Activated naive CD8-positive, alpha-beta T cell treated with anti-CD3 and anti-CD28 coated beads, Interleukin-2, amount 50 U/mL, for 24 hours (primary cell): ENCODE measurements at regions not wholly inside any gene's neighbourhood (a gene's known extent, or its start where the extent isn't known, plus 50 kb on each side); places are given as distances from the start of the nearest gene placed in this dataset.

Experiments
- ATAC-seq: fragments of 150-1000 bp; cut with Tn5 transposase; one replicate; pipeline ENCODE4 v1.10.0; 2021
- DNase-seq: peaks from one replicate; pipeline ENCODE4 v3.0.0; 2021
- H3K27ac Mint-ChIP-seq: one replicate; pipeline ENCODE4 v1.8.0; 2021; ENCODE audit warnings: mild to moderate bottlenecking, mixed read lengths
- H3K27me3 Mint-ChIP-seq: one replicate; pipeline ENCODE4 v1.8.0; 2021; ENCODE audit warnings: mixed read lengths
- H3K36me3 Mint-ChIP-seq: one replicate; pipeline ENCODE4 v1.8.0; 2021; ENCODE audit warnings: low read depth, mixed read lengths
- H3K4me1 Mint-ChIP-seq: one replicate; pipeline ENCODE4 v1.8.0; 2021; ENCODE audit warnings: mixed read lengths
- H3K4me3 Mint-ChIP-seq: one replicate; pipeline ENCODE4 v1.8.0; 2021; ENCODE audit warnings: mild to moderate bottlenecking, moderate library complexity, mixed read lengths
- H3K9me3 Mint-ChIP-seq: one replicate; pipeline ENCODE4 v1.8.0; 2021; ENCODE audit warnings: mixed read lengths

DNA sequence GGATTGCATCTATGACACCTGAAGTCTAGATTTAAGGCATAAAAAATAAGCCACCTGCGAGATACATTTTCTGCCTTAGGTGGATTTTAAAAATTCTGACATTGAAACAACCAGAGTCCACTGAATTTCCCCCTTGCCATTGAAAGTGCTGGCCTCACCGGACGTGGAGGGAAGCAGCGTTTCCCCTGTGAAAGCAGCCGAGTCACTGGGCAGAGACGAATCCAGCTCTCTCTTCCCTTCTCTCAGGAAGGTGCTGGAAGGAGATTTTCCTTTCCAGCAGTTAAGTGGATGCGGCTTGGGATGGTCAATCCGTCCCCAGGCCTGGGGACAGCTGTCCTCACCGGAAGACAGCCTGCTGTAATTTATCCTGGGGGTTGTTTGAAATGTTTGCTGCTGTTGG lies 270.9 kb upstream of the FOXF1 start:
- H3K9me3 Mint-ChIP-seq: no peaks in the 10 kb centered on the region
- no peak overlapping the region for H3K4me3 Mint-ChIP-seq
- ATAC-seq (no peak), DNase-seq (no peak)
- H3K36me3 Mint-ChIP-seq: no peaks in the 10 kb centered on the region
- H3K4me1 Mint-ChIP-seq: no peaks in the 10 kb centered on the region
- H3K27me3 Mint-ChIP-seq: peaks cover 28% of the 10 kb centered on the region
- H3K27ac Mint-ChIP-seq: no peak overlapping the region

DNA sequence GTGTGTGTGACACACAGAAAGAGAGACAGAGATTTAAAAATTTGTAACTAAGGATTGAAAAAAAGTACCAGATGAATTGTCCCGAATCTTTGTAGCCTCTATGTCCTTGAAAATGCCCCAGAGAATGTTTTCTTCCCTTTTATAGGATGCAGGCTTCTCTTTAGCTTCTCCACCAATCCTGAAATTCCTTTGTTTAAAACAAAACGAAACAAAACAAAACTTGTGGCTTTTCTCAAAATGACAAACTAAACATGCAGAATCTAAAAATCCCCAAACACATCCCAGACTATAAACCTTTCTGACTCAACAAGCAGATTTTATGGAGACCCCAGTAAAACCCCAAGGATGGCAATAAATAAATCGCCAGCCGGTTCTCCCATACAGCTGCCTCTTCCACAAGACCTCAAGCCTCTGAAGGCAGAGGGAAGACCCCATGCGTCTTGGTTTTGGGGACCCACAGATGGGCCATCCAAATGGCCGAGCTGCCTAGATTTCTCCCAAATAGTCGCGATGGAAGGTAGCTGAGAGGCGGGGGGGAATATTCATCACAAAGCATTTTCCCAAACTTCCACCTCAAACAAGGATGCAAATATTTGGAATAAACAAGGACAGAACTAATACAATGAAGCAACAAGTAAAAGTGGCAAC lies 269.5 kb upstream of the FOXF1 start:
- Mint-ChIP-seq H3K27ac (no peak overlapping the region), H3K36me3 (no peaks in the 10 kb centered on the region), H3K27me3 (peaks cover 28% of the 10 kb centered on the region), H3K4me1 (no peaks in the 10 kb centered on the region), H3K4me3 (no peak overlapping the region), H3K9me3 (no peaks in the 10 kb centered on the region)
- no peak for DNase-seq
- no peak for ATAC-seq

DNA sequence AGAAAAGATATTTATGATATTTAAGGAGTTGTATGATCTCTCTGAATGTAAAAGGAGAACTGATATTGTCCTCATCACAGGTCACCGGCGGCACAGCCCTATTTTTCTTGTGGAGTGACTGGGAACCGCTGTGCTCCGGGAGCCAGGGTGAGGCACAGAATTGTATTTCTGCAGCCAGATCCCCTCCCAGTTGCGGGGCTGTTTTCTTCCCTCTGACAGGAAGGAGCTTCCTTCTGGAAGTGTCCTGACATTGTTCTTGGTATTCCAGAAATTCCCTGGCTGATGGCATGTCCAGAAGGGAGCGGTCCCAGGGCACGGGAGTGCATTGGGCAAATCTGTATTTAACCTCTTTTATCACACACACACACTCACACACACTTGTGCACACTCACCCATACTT lies 268.6 kb upstream of the FOXF1 start:
- Mint-ChIP-seq H3K4me1 (no peaks in the 10 kb centered on the region), H3K9me3 (no peaks in the 10 kb centered on the region), H3K4me3 (no peak overlapping the region), H3K27me3 (peaks cover 28% of the 10 kb centered on the region), H3K27ac (no peak overlapping the region), H3K36me3 (no peaks in the 10 kb centered on the region)
- DNase-seq: no peak
- no peak for ATAC-seq

DNA sequence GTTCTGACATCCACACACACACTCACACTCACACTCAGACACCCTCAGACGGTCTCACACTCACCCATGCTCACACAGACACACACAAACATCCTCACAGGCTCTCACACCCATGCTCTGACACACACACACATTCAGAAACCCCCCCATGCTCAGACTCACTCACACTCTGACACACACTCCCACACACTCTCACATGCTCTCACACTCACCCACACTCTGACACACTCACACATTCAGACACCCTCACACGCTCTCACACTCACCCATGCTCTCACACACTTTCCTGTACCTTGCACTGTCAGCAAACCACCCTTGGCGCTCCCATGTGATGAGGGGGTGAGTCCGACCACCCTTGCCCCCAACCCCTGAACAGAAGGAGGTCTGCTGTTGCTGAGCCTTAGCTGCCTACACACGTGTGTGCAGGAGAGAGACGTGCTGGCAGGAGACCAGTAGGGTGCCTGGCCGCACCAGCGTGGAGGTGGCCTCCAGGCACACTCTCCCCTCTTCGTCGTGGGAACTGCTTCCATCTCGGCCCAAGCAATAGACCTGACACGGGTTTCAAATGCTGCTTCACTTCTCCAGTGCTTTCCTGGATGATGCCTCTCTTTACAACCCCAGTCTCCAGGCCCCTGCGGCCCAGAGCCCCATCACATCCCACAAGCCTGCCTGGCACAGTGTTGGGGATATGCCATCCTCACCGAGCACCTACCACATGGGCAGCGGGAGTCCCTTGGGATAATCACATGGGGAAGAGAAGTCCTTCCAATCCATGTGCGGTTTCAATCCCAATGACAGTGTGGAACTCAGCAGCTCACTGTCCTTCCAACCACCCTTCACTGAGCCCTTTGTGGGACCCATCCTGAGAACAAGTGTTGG lies 267.8 kb upstream of the FOXF1 start:
- Mint-ChIP-seq H3K36me3 (no peaks in the 10 kb centered on the region), H3K27ac (no peak overlapping the region), H3K27me3 (peaks cover 28% of the 10 kb centered on the region), H3K4me1 (no peaks in the 10 kb centered on the region), H3K4me3 (no peak overlapping the region), H3K9me3 (no peaks in the 10 kb centered on the region)
- ATAC-seq: no peak
- DNase-seq: no peak

GRCh38 chr16:86243123-86243473 lies 267.2 kb upstream of the FOXF1 start:
- no peaks in the 10 kb centered on the region for H3K4me1 Mint-ChIP-seq

GRCh38 chr16:86243571-86244154 lies 266.7 kb upstream of the FOXF1 start:
- H3K27ac Mint-ChIP-seq: no peak overlapping the region
- no peaks in the 10 kb centered on the region for H3K4me1 Mint-ChIP-seq
- DNase-seq: no peak
- no peak for ATAC-seq
- H3K4me3 Mint-ChIP-seq: no peak overlapping the region
- no peaks in the 10 kb centered on the region for H3K36me3 Mint-ChIP-seq
- H3K27me3 Mint-ChIP-seq: peaks cover 28% of the 10 kb centered on the region
- no peaks in the 10 kb centered on the region for H3K9me3 Mint-ChIP-seq

More at GRCh38 chr16:86243123-86243473, 267.2 kb upstream of the FOXF1 start:
- Mint-ChIP-seq H3K27me3 (peaks cover 28% of the 10 kb centered on the region), H3K27ac (no peak overlapping the region), H3K4me3 (no peak overlapping the region), H3K36me3 (no peaks in the 10 kb centered on the region), H3K9me3 (no peaks in the 10 kb centered on the region)
- DNase-seq (no peak), ATAC-seq (no peak)

DNA sequence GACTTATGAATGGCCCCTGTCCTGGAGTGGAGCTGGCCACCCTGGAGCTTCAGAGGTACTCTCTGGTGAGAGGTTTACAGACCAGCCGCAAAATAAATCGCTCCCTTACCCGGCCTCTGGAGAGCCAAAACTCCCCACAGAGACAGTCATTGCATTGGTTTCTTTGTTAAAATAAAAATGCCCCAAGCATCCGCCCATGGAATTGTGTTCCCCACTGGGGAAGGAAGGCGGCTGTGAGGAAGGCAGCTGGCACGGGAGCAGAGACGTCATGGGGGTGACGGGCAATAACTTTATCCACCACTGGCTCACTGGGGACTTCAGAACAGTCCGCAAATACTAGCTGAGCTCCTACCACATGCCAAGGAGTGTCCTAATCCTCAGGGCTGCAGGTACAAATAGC lies 266.2 kb upstream of the FOXF1 start:
- H3K9me3 Mint-ChIP-seq: no peaks in the 10 kb centered on the region
- H3K36me3 Mint-ChIP-seq: no peaks in the 10 kb centered on the region
- ATAC-seq (no peak), DNase-seq (no peak)
- no peaks in the 10 kb centered on the region for H3K4me1 Mint-ChIP-seq
- no peak overlapping the region for H3K4me3 Mint-ChIP-seq
- peaks cover 28% of the 10 kb centered on the region for H3K27me3 Mint-ChIP-seq
- H3K27ac Mint-ChIP-seq: no peak overlapping the region

- no peak overlapping the region for H3K4me3 Mint-ChIP-seq
- no peak for ATAC-seq
These were observed 265.4 kb upstream of the FOXF1 start for GRCh38 chr16:86244936-86245335.

DNA sequence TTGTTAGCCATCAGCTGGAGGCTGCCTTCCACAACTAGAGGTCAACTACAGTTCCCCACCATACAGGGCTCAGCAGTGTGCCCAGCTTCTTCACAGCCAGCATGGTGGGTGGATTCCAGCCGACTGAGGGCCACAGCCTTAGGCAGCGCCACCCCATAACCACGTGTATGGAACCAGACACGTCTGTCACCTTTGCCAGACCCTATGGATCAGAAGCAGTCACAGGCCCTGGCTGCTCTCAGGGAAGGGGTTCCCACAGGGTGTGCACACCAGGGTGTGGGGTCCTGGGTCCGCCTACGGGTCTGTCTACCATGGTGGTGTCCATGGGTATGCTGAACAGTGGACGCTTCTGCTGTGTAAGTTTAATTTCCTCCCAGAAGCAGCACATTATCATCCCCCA lies 265.0 kb upstream of the FOXF1 start:
- Mint-ChIP-seq H3K27me3 (peaks cover 26% of the 10 kb centered on the region), H3K9me3 (no peaks in the 10 kb centered on the region), H3K36me3 (no peaks in the 10 kb centered on the region), H3K4me3 (no peak overlapping the region), H3K27ac (no peak overlapping the region), H3K4me1 (no peaks in the 10 kb centered on the region)
- ATAC-seq: no peak
- no peak for DNase-seq

More at GRCh38 chr16:86244936-86245335, 265.4 kb upstream of the FOXF1 start:
- Mint-ChIP-seq H3K27ac (no peak overlapping the region), H3K4me1 (no peaks in the 10 kb centered on the region), H3K9me3 (no peaks in the 10 kb centered on the region), H3K27me3 (peaks cover 29% of the 10 kb centered on the region), H3K36me3 (no peaks in the 10 kb centered on the region)
- no peak for DNase-seq

DNA sequence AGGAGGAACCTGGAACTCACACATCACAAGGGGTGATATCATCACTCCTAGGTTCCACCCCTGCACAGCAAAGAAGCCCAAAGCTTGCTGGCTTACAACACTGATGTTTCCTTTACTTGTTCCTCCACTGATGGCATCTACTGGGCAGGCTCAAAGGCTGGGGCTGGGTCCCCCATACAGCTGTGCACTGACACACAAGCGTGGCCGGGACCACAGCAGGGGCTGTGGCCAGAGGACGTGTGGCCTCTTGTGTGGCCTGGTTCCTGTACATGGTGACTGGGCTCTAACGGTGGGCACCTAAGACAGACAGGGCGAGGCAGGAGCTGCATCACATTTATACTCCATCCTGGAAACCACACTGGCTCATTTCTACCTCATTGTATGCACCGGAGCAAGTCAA lies 264.4 kb upstream of the FOXF1 start:
- Mint-ChIP-seq H3K27ac (no peak overlapping the region), H3K4me3 (no peak overlapping the region), H3K9me3 (no peaks in the 10 kb centered on the region), H3K36me3 (no peaks in the 10 kb centered on the region), H3K27me3 (peaks cover 22% of the 10 kb centered on the region), H3K4me1 (no peaks in the 10 kb centered on the region)
- ATAC-seq: no peak
- DNase-seq: no peak

DNA sequence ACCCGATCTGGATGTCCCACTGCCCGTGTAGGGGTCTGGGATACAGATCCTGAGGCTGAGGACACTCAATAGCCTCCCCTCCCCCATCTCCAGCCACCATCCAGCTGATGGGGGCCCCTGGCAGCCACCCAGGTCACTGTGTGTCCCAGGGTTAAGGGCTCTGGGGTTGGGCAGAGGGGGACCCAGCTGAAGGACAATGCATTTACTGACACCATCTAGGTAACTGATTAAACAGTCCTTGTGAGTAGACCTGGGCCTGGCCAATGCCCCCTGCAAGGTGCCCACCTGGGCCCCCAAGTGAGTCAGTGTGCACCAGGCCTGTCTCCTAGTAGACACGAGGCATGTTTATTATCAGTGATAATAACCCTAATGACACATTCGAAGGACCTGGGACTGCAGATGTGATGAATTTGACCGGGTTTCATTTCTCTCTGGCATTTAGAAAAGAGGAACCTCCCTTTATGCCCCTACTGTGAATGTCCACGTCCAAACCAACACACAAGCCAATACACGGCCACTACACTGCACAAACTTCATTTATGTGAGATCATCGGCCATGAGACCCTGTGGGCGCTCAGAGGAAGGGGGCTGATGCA lies 261.9 kb upstream of the FOXF1 start:
- Mint-ChIP-seq H3K27me3 (peaks cover 4% of the 10 kb centered on the region), H3K27ac (no peak overlapping the region), H3K4me3 (no peak overlapping the region), H3K36me3 (no peaks in the 10 kb centered on the region), H3K9me3 (no peaks in the 10 kb centered on the region), H3K4me1 (no peaks in the 10 kb centered on the region)
- ATAC-seq (no peak), DNase-seq (no peak)

- Mint-ChIP-seq H3K27ac (no peak overlapping the region), H3K27me3 (peaks cover 3% of the 10 kb centered on the region), H3K4me3 (no peak overlapping the region), H3K4me1 (no peaks in the 10 kb centered on the region), H3K36me3 (no peaks in the 10 kb centered on the region), H3K9me3 (no peaks in the 10 kb centered on the region)
- DNase-seq: no peak
- ATAC-seq: no peak
These were observed 260.7 kb upstream of the FOXF1 start for GRCh38 chr16:86249631-86250030.

GRCh38 chr16:86251682-86252081 lies 258.6 kb upstream of the FOXF1 start:
- H3K27me3 Mint-ChIP-seq: peaks cover 7% of the 10 kb centered on the region
- H3K4me1 Mint-ChIP-seq: no peaks in the 10 kb centered on the region
- no peaks in the 10 kb centered on the region for H3K36me3 Mint-ChIP-seq
- H3K4me3 Mint-ChIP-seq: no peak overlapping the region
- peaks cover 12% of the 10 kb centered on the region for H3K9me3 Mint-ChIP-seq
- DNase-seq (no peak), ATAC-seq (no peak)
- H3K27ac Mint-ChIP-seq: no peak overlapping the region

- Mint-ChIP-seq H3K36me3 (no peaks in the 10 kb centered on the region), H3K4me1 (no peaks in the 10 kb centered on the region), H3K27me3 (peaks cover 11% of the 10 kb centered on the region), H3K9me3 (peaks cover 12% of the 10 kb centered on the region), H3K27ac (no peak overlapping the region), H3K4me3 (no peak overlapping the region)
- DNase-seq (peak; percentile 4), ATAC-seq (no peak)
These were observed 257.7 kb upstream of the FOXF1 start for GRCh38 chr16:86252596-86252995.

GRCh38 chr16:86255966-86256365 lies 254.4 kb upstream of the FOXF1 start:
- Mint-ChIP-seq H3K4me1 (no peaks in the 10 kb centered on the region), H3K27me3 (peaks cover 20% of the 10 kb centered on the region), H3K36me3 (no peaks in the 10 kb centered on the region), H3K9me3 (peaks cover 12% of the 10 kb centered on the region), H3K4me3 (no peak overlapping the region), H3K27ac (no peak overlapping the region)
- ATAC-seq: no peak
- DNase-seq: no peak
